H9 (cell line): ENCODE measurements at regions not wholly inside any gene's neighbourhood (a gene's known extent, or its start where the extent isn't known, plus 50 kb on each side); places are given as distances from the start of the nearest gene placed in this dataset.

Experiments used
- DNase-seq: peaks from one replicate; pipeline ENCODE4 v3.0.0-alpha.2; 2017
- H2AFZ ChIP-seq: one replicate; pipeline ENCODE4 v1.6.1; 2013; ENCODE audit warnings: mild to moderate bottlenecking, low read length, control low read depth, moderate library complexity
- H2AK5ac ChIP-seq: 2 replicates; pipeline ENCODE4 v1.6.1; 2013; ENCODE audit warnings: low read length, control low read depth, mixed read lengths; ENCODE audit not compliant: insufficient read length
- H2BK120ac ChIP-seq: one replicate; pipeline ENCODE4 v1.6.1; 2013; ENCODE audit warnings: low read depth, mild to moderate bottlenecking, low read length, control low read depth, inconsistent platforms; ENCODE audit not compliant: poor library complexity, severe bottlenecking
- H2BK12ac ChIP-seq: 2 replicates; pipeline ENCODE4 v1.6.1; 2013; ENCODE audit warnings: low read length, control low read depth, mixed read lengths, low read depth; ENCODE audit not compliant: insufficient read length
- H2BK15ac ChIP-seq: 2 replicates; pipeline ENCODE4 v1.6.1; 2013; ENCODE audit warnings: low read depth, low read length, control low read depth
- H2BK20ac ChIP-seq: one replicate; pipeline ENCODE4 v1.6.1; 2013; ENCODE audit warnings: low read depth, mild to moderate bottlenecking, low read length, control low read depth, inconsistent platforms; ENCODE audit not compliant: poor library complexity, severe bottlenecking
- H2BK5ac ChIP-seq: 2 replicates; pipeline ENCODE4 v1.6.1; 2013; ENCODE audit warnings: low read length, control low read depth, mixed read lengths; ENCODE audit not compliant: insufficient read length
- H3K14ac ChIP-seq: 2 replicates; pipeline ENCODE4 v1.6.1; 2013; ENCODE audit warnings: low read length, control low read depth; ENCODE audit not compliant: insufficient read depth
- H3K18ac ChIP-seq: 2 replicates; pipeline ENCODE4 v1.6.1; 2013; ENCODE audit warnings: low read depth, mild to moderate bottlenecking, mixed read lengths, low read length, control low read depth; ENCODE audit not compliant: insufficient read length
- H3K23ac ChIP-seq: 2 replicates; pipeline ENCODE4 v1.6.1; 2013; ENCODE audit warnings: low read length, control low read depth, mixed read lengths, low read depth; ENCODE audit not compliant: insufficient read length
- H3K23me2 ChIP-seq: 2 replicates; pipeline ENCODE4 v1.6.1; 2013; ENCODE audit warnings: low read depth, mild to moderate bottlenecking, mixed read lengths, low read length, control low read depth; ENCODE audit not compliant: insufficient read length, poor library complexity, severe bottlenecking
- H3K27ac ChIP-seq: 2 replicates; pipeline ENCODE4 v1.5.1; 2013; ENCODE audit warnings: low read length, control low read depth, mixed read lengths, low read depth; ENCODE audit not compliant: insufficient read length
- H3K27me3 ChIP-seq: 2 replicates; pipeline ENCODE4 v1.6.1; 2013; ENCODE audit warnings: low read length, control low read depth, inconsistent platforms; ENCODE audit not compliant: insufficient read depth
- H3K4ac ChIP-seq: 2 replicates; pipeline ENCODE4 v1.6.1; 2013; ENCODE audit warnings: low read depth, mild to moderate bottlenecking, control low read depth, inconsistent platforms, low read length, moderate library complexity
- H3K4me1 ChIP-seq: 2 replicates; pipeline ENCODE4 v1.6.1; 2013; ENCODE audit warnings: low read length, control low read depth, inconsistent platforms; ENCODE audit not compliant: insufficient read depth
- H3K4me2 ChIP-seq: 2 replicates; pipeline ENCODE4 v1.6.1; 2013; ENCODE audit warnings: low read length, control low read depth, mixed read lengths; ENCODE audit not compliant: insufficient read length, insufficient read depth
- H3K56ac ChIP-seq: 2 replicates; pipeline ENCODE4 v1.6.1; 2013; ENCODE audit warnings: low read depth, mild to moderate bottlenecking, mixed read lengths, low read length, control low read depth; ENCODE audit not compliant: insufficient read length
- H3K79me1 ChIP-seq: 2 replicates; pipeline ENCODE4 v1.6.1; 2013; ENCODE audit warnings: low read depth, mild to moderate bottlenecking, moderate library complexity, low read length, control low read depth, inconsistent platforms; ENCODE audit not compliant: insufficient read depth, poor library complexity, severe bottlenecking
- H3K79me2 ChIP-seq: 2 replicates; pipeline ENCODE4 v1.6.1; 2013; ENCODE audit warnings: low read length, control low read depth, inconsistent platforms; ENCODE audit not compliant: insufficient read depth
- H3K9ac ChIP-seq: 2 replicates; pipeline ENCODE4 v1.6.1; 2013; ENCODE audit warnings: low read length, control low read depth, mixed read lengths; ENCODE audit not compliant: insufficient read length; ENCODE audit errors: extremely low read depth
- H3K9me3 ChIP-seq: one replicate; pipeline ENCODE4 v1.6.1; 2013; ENCODE audit warnings: low read depth, low read length, inconsistent platforms; ENCODE audit not compliant: control insufficient read depth
- H3T11ph ChIP-seq: one replicate; pipeline ENCODE4 v1.6.1; 2013; ENCODE audit warnings: mild to moderate bottlenecking, low read length, control low read depth, inconsistent platforms
- H4K20me1 ChIP-seq: one replicate; pipeline ENCODE4 v1.6.1; 2013; ENCODE audit not compliant: control insufficient read depth, insufficient read length, insufficient read depth
- H4K5ac ChIP-seq: 2 replicates; pipeline ENCODE4 v1.6.1; 2013; ENCODE audit warnings: low read depth, mild to moderate bottlenecking, mixed read lengths, low read length, control low read depth; ENCODE audit not compliant: insufficient read length
- H4K8ac ChIP-seq: replicated peaks from 2 replicates; pipeline ENCODE4 v1.6.1; 2013; ENCODE audit warnings: low read length, control low read depth, mixed read lengths, low read depth; ENCODE audit not compliant: insufficient read length
- H4K91ac ChIP-seq: 2 replicates; pipeline ENCODE4 v1.6.1; 2013; ENCODE audit warnings: low read depth, mild to moderate bottlenecking, moderate library complexity, mixed read lengths, low read length, control low read depth; ENCODE audit not compliant: insufficient read length
- H3K27ac Mint-ChIP-seq, 3 experiments: 2 replicates in 2 of 3; 3 replicates in 1 of 3; pipeline ENCODE4 v1.8.0; 2020 to 2021; ENCODE audit warnings: mixed read lengths in 3 of 3, mild to moderate bottlenecking in 1 of 3, moderate library complexity in 1 of 3
- H3K27me3 Mint-ChIP-seq: 2 replicates; pipeline ENCODE4 v1.8.0; 2021; ENCODE audit warnings: low read depth, mild to moderate bottlenecking, moderate library complexity, mixed read lengths
- H3K36me3 Mint-ChIP-seq, 3 experiments: 2 replicates in 2 of 3; 3 replicates in 1 of 3; pipeline ENCODE4 v1.8.0; 2020 to 2021; ENCODE audit warnings: low read depth in 3 of 3, mixed read lengths in 3 of 3; ENCODE audit not compliant: insufficient read depth in 1 of 3
- H3K4me1 Mint-ChIP-seq, 2 experiments: 2 replicates each; pipeline ENCODE4 v1.8.0; 2020; ENCODE audit warnings: mixed read lengths in 2 of 2
- H3K4me3 Mint-ChIP-seq, 2 experiments: 2 replicates in 1 of 2; 3 replicates in 1 of 2; pipeline ENCODE4 v1.8.0; 2020 to 2021; ENCODE audit warnings: mild to moderate bottlenecking in 2 of 2, mixed read lengths in 2 of 2, moderate library complexity in 1 of 2
- H3K9me3 Mint-ChIP-seq, 2 experiments: 2 replicates in 1 of 2; 3 replicates in 1 of 2; pipeline ENCODE4 v1.8.0; 2020; ENCODE audit warnings: mild to moderate bottlenecking in 2 of 2, mixed read lengths in 2 of 2, moderate library complexity in 1 of 2
- WGBS: extraction: QIAGEN DNeasy Blood & Tissue Kit; methylation state at CpG from one replicate; pipeline ENCODE4 v1.1.7; 2013; ENCODE audit warnings: missing lambda C conversion rate, low lambda C conversion rate, mixed read lengths; ENCODE audit not compliant: insufficient read length; ENCODE audit errors: extremely low coverage; 5-methylcytosine and 5-hydroxymethylcytosine counted together
- TF ChIP-seq, protein P1 (sequence below): fragments of 200-600 bp; sonication (generic); conservative IDR thresholded peaks from 3 replicates; pipeline ENCODE4 v1.8.0; 2021; ENCODE audit warnings: antibody characterized with exemption, mild to moderate bottlenecking

DNA sequence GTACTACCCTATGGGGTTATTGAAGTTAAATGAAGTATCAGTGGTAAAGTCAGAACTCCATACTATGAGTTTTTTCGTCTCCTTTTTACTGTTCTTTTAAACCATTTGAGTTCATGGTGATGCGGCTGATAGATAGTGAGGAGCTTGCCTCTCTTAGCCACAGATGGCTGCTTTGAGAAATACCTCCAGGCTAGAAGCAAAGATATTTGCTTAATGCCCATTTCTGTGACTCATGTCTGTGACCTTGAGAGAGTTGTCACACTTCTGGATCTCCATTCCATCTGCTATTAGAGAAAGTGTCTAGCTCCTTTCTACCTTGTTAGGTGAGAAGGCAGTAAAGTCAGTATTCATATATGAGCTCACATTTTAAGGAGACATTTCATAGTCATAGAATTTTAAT, 89.5 kb upstream of the PLXNA2 start:
- Histone ChIP-seq H3K4ac (no peak overlapping the region), H3K79me2 (no peaks in the 10 kb centered on the region), H2BK120ac (no peak overlapping the region), H3K79me1 (no peaks in the 10 kb centered on the region), H3T11ph (no peak overlapping the region), H3K18ac (no peak overlapping the region), H3K23me2 (no peaks in the 10 kb centered on the region), H3K4me1 (no peaks in the 10 kb centered on the region), H4K20me1 (no peaks in the 10 kb centered on the region), H4K8ac (no peak overlapping the region), H3K4me2 (no peak overlapping the region), H3K27ac (no peak overlapping the region), H3K9me3 (no peaks in the 10 kb centered on the region), H2BK5ac (no peak overlapping the region), H3K27me3 (no peaks in the 10 kb centered on the region), H3K23ac (no peak overlapping the region), H4K5ac (no peak overlapping the region), H2BK15ac (no peak overlapping the region), H2AFZ (no peak overlapping the region), H2AK5ac (no peak overlapping the region), H2BK20ac (no peak overlapping the region), H2BK12ac (no peak overlapping the region), H3K9ac (no peak overlapping the region), H4K91ac (no peak overlapping the region), H3K56ac (no peak overlapping the region), H3K14ac (no peak overlapping the region)
- TF ChIP-seq, protein P1, sequence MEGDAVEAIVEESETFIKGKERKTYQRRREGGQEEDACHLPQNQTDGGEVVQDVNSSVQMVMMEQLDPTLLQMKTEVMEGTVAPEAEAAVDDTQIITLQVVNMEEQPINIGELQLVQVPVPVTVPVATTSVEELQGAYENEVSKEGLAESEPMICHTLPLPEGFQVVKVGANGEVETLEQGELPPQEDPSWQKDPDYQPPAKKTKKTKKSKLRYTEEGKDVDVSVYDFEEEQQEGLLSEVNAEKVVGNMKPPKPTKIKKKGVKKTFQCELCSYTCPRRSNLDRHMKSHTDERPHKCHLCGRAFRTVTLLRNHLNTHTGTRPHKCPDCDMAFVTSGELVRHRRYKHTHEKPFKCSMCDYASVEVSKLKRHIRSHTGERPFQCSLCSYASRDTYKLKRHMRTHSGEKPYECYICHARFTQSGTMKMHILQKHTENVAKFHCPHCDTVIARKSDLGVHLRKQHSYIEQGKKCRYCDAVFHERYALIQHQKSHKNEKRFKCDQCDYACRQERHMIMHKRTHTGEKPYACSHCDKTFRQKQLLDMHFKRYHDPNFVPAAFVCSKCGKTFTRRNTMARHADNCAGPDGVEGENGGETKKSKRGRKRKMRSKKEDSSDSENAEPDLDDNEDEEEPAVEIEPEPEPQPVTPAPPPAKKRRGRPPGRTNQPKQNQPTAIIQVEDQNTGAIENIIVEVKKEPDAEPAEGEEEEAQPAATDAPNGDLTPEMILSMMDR: no peak
- WGBS: no CpG with 5 or more reads among the region's 2 CpGs
- Mint-ChIP-seq H3K4me1 (peaks cover 10 to 20% of the 10 kb centered on the region in 2 experiments), H3K9me3 (no peaks in the 10 kb centered on the region; a peak in 1 of 5 replicates), H3K27me3 (peaks cover 15% of the 10 kb centered on the region), H3K4me3 (no peak overlapping the region), H3K36me3 (no peaks in the 10 kb centered on the region), H3K27ac (no peak overlapping the region)
- DNase-seq: no peak
